Adrenal gland (tissue), 9 donors: ENCODE measurements at regions not wholly inside any gene's neighbourhood (a gene's known extent, or its start where the extent isn't known, plus 50 kb on each side); places are given as distances from the start of the nearest gene placed in this dataset.

Experiments
- DNase-seq, 7 donors: peaks; one replicate each; pipeline ENCODE4 v3.0.0-alpha.2; 2019 to 2020
- H3K27ac ChIP-seq, 5 donors: fragments of 200-600 bp; sonication (generic) in 4 of 5; 1 replicate in 3 of 5; 2 replicates in 2 of 5; pipeline versions ENCODE4 v1.5.1 to v1.8.0; 2016 to 2020; ENCODE audit warnings: mild to moderate bottlenecking in 1 of 5
- H3K27me3 ChIP-seq: fragments of 200-600 bp; 2 replicates; pipeline ENCODE4 v1.8.0; 2021
- H3K36me3 ChIP-seq, 2 donors: fragments of 200-600 bp; replicated peaks in 1 of 2; 1 replicate in 1 of 2; 2 replicates in 1 of 2; pipeline versions ENCODE4 v1.5.1 to v1.8.0; 2018 to 2022
- H3K4me1 ChIP-seq, 2 donors: fragments of 200-600 bp; replicated peaks in 1 of 2; 1 replicate in 1 of 2; 2 replicates in 1 of 2; pipeline versions ENCODE4 v1.5.1 to v1.8.0; 2018 to 2021
- H3K4me3 ChIP-seq, 4 donors: fragments of 200-600 bp; sonication (generic) in 3 of 4; one replicate each; pipeline ENCODE4 v1.5.1; 2016 to 2018
- H3K9me3 ChIP-seq, 3 donors: fragments of 200-600 bp; sonication (generic) in 1 of 3; replicated peaks in 1 of 3; 1 replicate in 2 of 3; 2 replicates in 1 of 3; pipeline versions ENCODE4 v1.5.1 to v1.8.0; 2016 to 2021
- CTCF ChIP-seq, 6 experiments: fragments of 450-650 bp in 4 of 6; fragments of 200-600 bp in 2 of 6; sonication (generic) in 1 of 6; IDR thresholded peaks; 1 replicate in 5 of 6; 2 replicates in 1 of 6; pipeline versions ENCODE4 v1.5.1 to v1.8.0; 2016 to 2021; ENCODE audit warnings: antibody characterized with exemption in 6 of 6, mild to moderate bottlenecking in 2 of 6, moderate library complexity in 1 of 6
- POLR2A ChIP-seq, 2 donors: fragments of 450-650 bp; IDR thresholded peaks; one replicate each; pipeline ENCODE4 v1.6.1; 2017; ENCODE audit warnings: antibody characterized with exemption in 2 of 2, mild to moderate bottlenecking in 2 of 2, moderate library complexity in 1 of 2
- WGBS, 4 donors: extraction: QIAGEN DNeasy Blood & Tissue Kit in 2 of 4; methylation state at CpG; one replicate each; pipeline versions ENCODE4 v1.1.5 to v1.1.7; 2013 to 2017; 5-methylcytosine and 5-hydroxymethylcytosine counted together
- intact Hi-C, 2 donors: fragments of 100-400 bp; cut with DNase I; formaldehyde crosslinking; loops; one replicate each; pipeline versions ENCODE4 v1.14.1 to v1.15.0; 2022 to 2023
- donor health status: healthy with polysubstance abuse.
- donor health status: Bipolar disorder and iron deficiency.
- donor health status: DM: yes; HTN: yes; CAD: no.
- donor health status: DM: no; HTN: no; CAD: no.
- donor health status: DM: no; HTN: no; CAD: no.

DNA sequence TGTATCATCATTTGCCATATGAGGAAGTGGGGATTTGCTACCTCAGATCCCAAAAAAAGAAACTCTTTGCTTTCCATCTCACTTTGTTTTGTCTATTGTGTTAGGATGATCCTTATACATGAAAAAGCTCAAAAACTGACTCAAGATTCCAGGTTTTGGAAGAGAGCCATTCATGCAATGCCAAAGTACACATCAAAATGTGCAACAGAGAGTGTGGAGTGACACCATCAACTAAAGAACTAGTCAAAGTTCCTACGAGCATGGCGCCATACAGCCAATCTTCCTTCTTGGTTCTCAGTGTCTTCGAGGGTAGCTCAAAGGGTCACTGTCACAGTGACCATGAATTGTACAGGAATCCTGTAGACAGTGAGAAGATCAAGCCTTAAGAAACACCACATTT lies 255.8 kb upstream of the SASH1 start:
- H3K9me3 ChIP-seq: no peaks in the 10 kb centered on the region
- no peaks in the 10 kb centered on the region for H3K36me3 ChIP-seq
- TF ChIP-seq POLR2A (IDR thresholded peaks at IDR 0.05): no peak
- no peak for TF ChIP-seq CTCF (IDR thresholded peaks at IDR 0.05)
- no peaks in the 10 kb centered on the region for H3K4me1 ChIP-seq
- DNase-seq: no peak
- no peaks in the 10 kb centered on the region for H3K27me3 ChIP-seq
- intact Hi-C loops: no loop called here
- WGBS, 4 donors: 82 to 93% (median 84%) methylated on average over 3 of the region's 3 CpGs
- H3K4me3 ChIP-seq: no peak overlapping the region
- no peak overlapping the region for H3K27ac ChIP-seq

DNA sequence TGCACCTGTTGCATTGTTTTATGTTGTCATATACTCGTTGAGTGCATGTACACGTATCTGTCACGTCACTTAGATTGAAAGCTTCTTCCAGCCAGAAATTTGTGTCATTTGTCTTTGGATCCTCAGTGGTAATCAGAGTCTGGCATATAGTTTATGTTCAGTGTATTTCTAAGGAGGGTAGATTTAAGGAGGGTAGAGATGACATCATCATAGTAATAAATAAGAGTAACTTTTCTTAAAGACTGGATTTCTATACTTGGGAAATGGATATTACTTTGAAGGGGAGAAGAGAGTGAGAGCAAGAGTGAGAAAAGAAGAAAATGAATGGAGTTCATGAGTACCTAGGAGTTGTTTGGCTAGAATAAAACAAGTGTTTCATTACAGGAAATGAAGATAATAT lies 255.0 kb upstream of the SASH1 start:
- H3K27ac ChIP-seq: no peak overlapping the region
- TF ChIP-seq CTCF (IDR thresholded peaks at IDR 0.05) (no peak), POLR2A (IDR thresholded peaks at IDR 0.05) (no peak)
- H3K4me3 ChIP-seq: no peak overlapping the region
- no peaks in the 10 kb centered on the region for H3K36me3 ChIP-seq
- intact Hi-C loops: no loop called here
- WGBS, 4 donors: 75 to 87% (median 75%) methylated on average over 3 of the region's 3 CpGs
- H3K27me3 ChIP-seq: no peaks in the 10 kb centered on the region
- no peak for DNase-seq
- H3K4me1 ChIP-seq: no peaks in the 10 kb centered on the region
- H3K9me3 ChIP-seq: no peaks in the 10 kb centered on the region

GRCh38 chr6:148090326-148090725 lies 252.3 kb upstream of the SASH1 start:
- Histone ChIP-seq H3K27me3 (no peaks in the 10 kb centered on the region), H3K36me3 (no peaks in the 10 kb centered on the region), H3K9me3 (no peaks in the 10 kb centered on the region), H3K27ac (no peak overlapping the region), H3K4me1 (no peaks in the 10 kb centered on the region), H3K4me3 (no peak overlapping the region)
- DNase-seq: no peak
- TF ChIP-seq POLR2A (IDR thresholded peaks at IDR 0.05): no peak
- no peak for TF ChIP-seq CTCF (IDR thresholded peaks at IDR 0.05)
- 74 to 82% (median 78%) methylated on average over 2 of the region's 2 CpGs for WGBS, 4 donors
- intact Hi-C loops: no loop called here

DNA sequence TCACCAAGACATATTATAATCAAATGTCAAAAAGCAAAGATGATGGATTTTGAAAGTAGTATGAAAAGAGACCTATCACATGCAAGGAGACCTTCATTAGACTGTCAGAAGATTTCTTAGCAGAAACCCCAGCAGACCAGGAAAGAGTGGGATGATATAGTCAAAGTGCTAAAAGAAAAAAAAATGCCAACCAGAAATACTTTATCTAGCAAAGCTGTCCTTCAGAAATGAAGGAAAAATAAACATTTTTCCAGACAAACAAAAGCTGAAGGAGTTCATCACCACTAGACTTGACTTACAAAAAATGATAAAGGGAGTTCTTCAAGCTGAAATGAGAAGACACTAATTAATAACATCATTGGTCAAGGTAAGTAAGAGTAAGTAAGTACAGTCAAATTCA lies 251.2 kb upstream of the SASH1 start:
- TF ChIP-seq CTCF (IDR thresholded peaks at IDR 0.05) (no peak), POLR2A (IDR thresholded peaks at IDR 0.05) (no peak)
- no peak for DNase-seq
- Histone ChIP-seq H3K9me3 (no peaks in the 10 kb centered on the region), H3K36me3 (no peaks in the 10 kb centered on the region), H3K27me3 (no peaks in the 10 kb centered on the region), H3K4me1 (no peaks in the 10 kb centered on the region), H3K27ac (no peak overlapping the region), H3K4me3 (no peak overlapping the region)
- intact Hi-C loops: no loop called here
